Adrenal gland (tissue), 5 donors: ENCODE measurements at regions not wholly inside any gene's neighbourhood (a gene's known extent, or its start where the extent isn't known, plus 50 kb on each side); places are given as distances from the start of the nearest gene placed in this dataset.

ENCODE experiments used
- CTCF ChIP-seq, 6 experiments: fragments of 450-650 bp in 4 of 6; fragments of 200-600 bp in 2 of 6; sonication (generic) in 1 of 6; IDR thresholded peaks; 1 replicate in 5 of 6; 2 replicates in 1 of 6; pipeline versions ENCODE4 v1.5.1 to v1.8.0; 2016 to 2021; ENCODE audit warnings: antibody characterized with exemption in 6 of 6, mild to moderate bottlenecking in 2 of 6, moderate library complexity in 1 of 6
- POLR2A ChIP-seq, 2 donors: fragments of 450-650 bp; IDR thresholded peaks; one replicate each; pipeline ENCODE4 v1.6.1; 2017; ENCODE audit warnings: antibody characterized with exemption in 2 of 2, mild to moderate bottlenecking in 2 of 2, moderate library complexity in 1 of 2
- donor health status: DM: no; HTN: no; CAD: no.

GRCh38 chr2:200189964-200190363 lies 116.5 kb upstream of the SPATS2L start:
- TF ChIP-seq CTCF (IDR thresholded peaks at IDR 0.05) (no peak), POLR2A (IDR thresholded peaks at IDR 0.05) (no peak)
